H9 (cell line): ENCODE measurements at regions not wholly inside any gene's neighbourhood (a gene's known extent, or its start where the extent isn't known, plus 50 kb on each side); places are given as distances from the start of the nearest gene placed in this dataset.

Experiments
- DNase-seq: peaks from one replicate; pipeline ENCODE4 v3.0.0-alpha.2; 2017
- H2AFZ ChIP-seq: one replicate; pipeline ENCODE4 v1.6.1; 2013; ENCODE audit warnings: mild to moderate bottlenecking, low read length, control low read depth, moderate library complexity
- H2AK5ac ChIP-seq: 2 replicates; pipeline ENCODE4 v1.6.1; 2013; ENCODE audit warnings: low read length, control low read depth, mixed read lengths; ENCODE audit not compliant: insufficient read length
- H2BK120ac ChIP-seq: one replicate; pipeline ENCODE4 v1.6.1; 2013; ENCODE audit warnings: low read depth, mild to moderate bottlenecking, low read length, control low read depth, inconsistent platforms; ENCODE audit not compliant: poor library complexity, severe bottlenecking
- H2BK12ac ChIP-seq: 2 replicates; pipeline ENCODE4 v1.6.1; 2013; ENCODE audit warnings: low read length, control low read depth, mixed read lengths, low read depth; ENCODE audit not compliant: insufficient read length
- H2BK15ac ChIP-seq: 2 replicates; pipeline ENCODE4 v1.6.1; 2013; ENCODE audit warnings: low read depth, low read length, control low read depth
- H2BK20ac ChIP-seq: one replicate; pipeline ENCODE4 v1.6.1; 2013; ENCODE audit warnings: low read depth, mild to moderate bottlenecking, low read length, control low read depth, inconsistent platforms; ENCODE audit not compliant: poor library complexity, severe bottlenecking
- H2BK5ac ChIP-seq: 2 replicates; pipeline ENCODE4 v1.6.1; 2013; ENCODE audit warnings: low read length, control low read depth, mixed read lengths; ENCODE audit not compliant: insufficient read length
- H3K14ac ChIP-seq: 2 replicates; pipeline ENCODE4 v1.6.1; 2013; ENCODE audit warnings: low read length, control low read depth; ENCODE audit not compliant: insufficient read depth
- H3K18ac ChIP-seq: 2 replicates; pipeline ENCODE4 v1.6.1; 2013; ENCODE audit warnings: low read depth, mild to moderate bottlenecking, mixed read lengths, low read length, control low read depth; ENCODE audit not compliant: insufficient read length
- H3K23ac ChIP-seq: 2 replicates; pipeline ENCODE4 v1.6.1; 2013; ENCODE audit warnings: low read length, control low read depth, mixed read lengths, low read depth; ENCODE audit not compliant: insufficient read length
- H3K23me2 ChIP-seq: 2 replicates; pipeline ENCODE4 v1.6.1; 2013; ENCODE audit warnings: low read depth, mild to moderate bottlenecking, mixed read lengths, low read length, control low read depth; ENCODE audit not compliant: insufficient read length, poor library complexity, severe bottlenecking
- H3K27ac ChIP-seq: 2 replicates; pipeline ENCODE4 v1.5.1; 2013; ENCODE audit warnings: low read length, control low read depth, mixed read lengths, low read depth; ENCODE audit not compliant: insufficient read length
- H3K27me3 ChIP-seq: 2 replicates; pipeline ENCODE4 v1.6.1; 2013; ENCODE audit warnings: low read length, control low read depth, inconsistent platforms; ENCODE audit not compliant: insufficient read depth
- H3K4ac ChIP-seq: 2 replicates; pipeline ENCODE4 v1.6.1; 2013; ENCODE audit warnings: low read depth, mild to moderate bottlenecking, control low read depth, inconsistent platforms, low read length, moderate library complexity
- H3K4me1 ChIP-seq: 2 replicates; pipeline ENCODE4 v1.6.1; 2013; ENCODE audit warnings: low read length, control low read depth, inconsistent platforms; ENCODE audit not compliant: insufficient read depth
- H3K4me2 ChIP-seq: 2 replicates; pipeline ENCODE4 v1.6.1; 2013; ENCODE audit warnings: low read length, control low read depth, mixed read lengths; ENCODE audit not compliant: insufficient read length, insufficient read depth
- H3K56ac ChIP-seq: 2 replicates; pipeline ENCODE4 v1.6.1; 2013; ENCODE audit warnings: low read depth, mild to moderate bottlenecking, mixed read lengths, low read length, control low read depth; ENCODE audit not compliant: insufficient read length
- H3K79me1 ChIP-seq: 2 replicates; pipeline ENCODE4 v1.6.1; 2013; ENCODE audit warnings: low read depth, mild to moderate bottlenecking, moderate library complexity, low read length, control low read depth, inconsistent platforms; ENCODE audit not compliant: insufficient read depth, poor library complexity, severe bottlenecking
- H3K79me2 ChIP-seq: 2 replicates; pipeline ENCODE4 v1.6.1; 2013; ENCODE audit warnings: low read length, control low read depth, inconsistent platforms; ENCODE audit not compliant: insufficient read depth
- H3K9ac ChIP-seq: 2 replicates; pipeline ENCODE4 v1.6.1; 2013; ENCODE audit warnings: low read length, control low read depth, mixed read lengths; ENCODE audit not compliant: insufficient read length; ENCODE audit errors: extremely low read depth
- H3K9me3 ChIP-seq: one replicate; pipeline ENCODE4 v1.6.1; 2013; ENCODE audit warnings: low read depth, low read length, inconsistent platforms; ENCODE audit not compliant: control insufficient read depth
- H3T11ph ChIP-seq: one replicate; pipeline ENCODE4 v1.6.1; 2013; ENCODE audit warnings: mild to moderate bottlenecking, low read length, control low read depth, inconsistent platforms
- H4K20me1 ChIP-seq: one replicate; pipeline ENCODE4 v1.6.1; 2013; ENCODE audit not compliant: control insufficient read depth, insufficient read length, insufficient read depth
- H4K5ac ChIP-seq: 2 replicates; pipeline ENCODE4 v1.6.1; 2013; ENCODE audit warnings: low read depth, mild to moderate bottlenecking, mixed read lengths, low read length, control low read depth; ENCODE audit not compliant: insufficient read length
- H4K8ac ChIP-seq: replicated peaks from 2 replicates; pipeline ENCODE4 v1.6.1; 2013; ENCODE audit warnings: low read length, control low read depth, mixed read lengths, low read depth; ENCODE audit not compliant: insufficient read length
- H4K91ac ChIP-seq: 2 replicates; pipeline ENCODE4 v1.6.1; 2013; ENCODE audit warnings: low read depth, mild to moderate bottlenecking, moderate library complexity, mixed read lengths, low read length, control low read depth; ENCODE audit not compliant: insufficient read length
- H3K27ac Mint-ChIP-seq, 3 experiments: 2 replicates in 2 of 3; 3 replicates in 1 of 3; pipeline ENCODE4 v1.8.0; 2020 to 2021; ENCODE audit warnings: mixed read lengths in 3 of 3, mild to moderate bottlenecking in 1 of 3, moderate library complexity in 1 of 3
- H3K27me3 Mint-ChIP-seq: 2 replicates; pipeline ENCODE4 v1.8.0; 2021; ENCODE audit warnings: low read depth, mild to moderate bottlenecking, moderate library complexity, mixed read lengths
- H3K36me3 Mint-ChIP-seq, 3 experiments: 2 replicates in 2 of 3; 3 replicates in 1 of 3; pipeline ENCODE4 v1.8.0; 2020 to 2021; ENCODE audit warnings: low read depth in 3 of 3, mixed read lengths in 3 of 3; ENCODE audit not compliant: insufficient read depth in 1 of 3
- H3K4me1 Mint-ChIP-seq, 2 experiments: 2 replicates each; pipeline ENCODE4 v1.8.0; 2020; ENCODE audit warnings: mixed read lengths in 2 of 2
- H3K4me3 Mint-ChIP-seq, 2 experiments: 2 replicates in 1 of 2; 3 replicates in 1 of 2; pipeline ENCODE4 v1.8.0; 2020 to 2021; ENCODE audit warnings: mild to moderate bottlenecking in 2 of 2, mixed read lengths in 2 of 2, moderate library complexity in 1 of 2
- H3K9me3 Mint-ChIP-seq, 2 experiments: 2 replicates in 1 of 2; 3 replicates in 1 of 2; pipeline ENCODE4 v1.8.0; 2020; ENCODE audit warnings: mild to moderate bottlenecking in 2 of 2, mixed read lengths in 2 of 2, moderate library complexity in 1 of 2
- CTCF ChIP-seq: fragments of 200-600 bp; sonication (generic); conservative IDR thresholded peaks from 3 replicates; pipeline ENCODE4 v1.8.0; 2021; ENCODE audit warnings: antibody characterized with exemption, mild to moderate bottlenecking
- WGBS: extraction: QIAGEN DNeasy Blood & Tissue Kit; methylation state at CpG from one replicate; pipeline ENCODE4 v1.1.7; 2013; ENCODE audit warnings: missing lambda C conversion rate, low lambda C conversion rate, mixed read lengths; ENCODE audit not compliant: insufficient read length; ENCODE audit errors: extremely low coverage; 5-methylcytosine and 5-hydroxymethylcytosine counted together

- Mint-ChIP-seq H3K36me3 (peaks cover 5 to 24% (median 13%) of the 10 kb centered on the region in 3 experiments), H3K27me3 (peaks cover 6% of the 10 kb centered on the region), H3K4me1 (peaks cover 0 to 6% of the 10 kb centered on the region in 2 experiments; a peak in 2 of 4 replicates), H3K9me3 (peaks cover 13 to 18% of the 10 kb centered on the region in 2 experiments), H3K27ac (no peak overlapping the region; a peak in 1 of 7 replicates), H3K4me3 (no peak overlapping the region)
- no peak overlapping the region for H3K56ac ChIP-seq
- H3K18ac ChIP-seq: no peak overlapping the region
- H2AK5ac ChIP-seq: no peak overlapping the region
- no peak overlapping the region for H3K4me2 ChIP-seq
- no peak overlapping the region for H3K14ac ChIP-seq
- no peak overlapping the region for H2BK12ac ChIP-seq
- no peak overlapping the region for H3K27ac ChIP-seq
- no peak overlapping the region for H4K91ac ChIP-seq
- no peak overlapping the region for H3K23ac ChIP-seq
- no peak overlapping the region for H3K4ac ChIP-seq
- WGBS: no CpG with 5 or more reads among the region's 11 CpGs
- H3K79me1 ChIP-seq: no peaks in the 10 kb centered on the region
- H3K27me3 ChIP-seq: no peaks in the 10 kb centered on the region
- no peak overlapping the region for H4K5ac ChIP-seq
- no peak overlapping the region for H4K8ac ChIP-seq
- DNase-seq: no peak
- no peak overlapping the region for H2BK20ac ChIP-seq
- H3K4me1 ChIP-seq: no peaks in the 10 kb centered on the region
- no peak overlapping the region for H3K9ac ChIP-seq
- no peak overlapping the region for H2BK15ac ChIP-seq
- H3K9me3 ChIP-seq: no peaks in the 10 kb centered on the region
- H3K79me2 ChIP-seq: no peaks in the 10 kb centered on the region
- H4K20me1 ChIP-seq: no peaks in the 10 kb centered on the region
- H2BK5ac ChIP-seq: no peak overlapping the region
- H3K23me2 ChIP-seq: no peaks in the 10 kb centered on the region
- H2AFZ ChIP-seq: no peak overlapping the region
- H3T11ph ChIP-seq: no peak overlapping the region
- no peak overlapping the region for H2BK120ac ChIP-seq
- TF ChIP-seq CTCF: no peak
Measured at GRCh38 chr6:168916576-168917211, 337.0 kb downstream of the THBS2 start.
